Esophagus squamous epithelium (tissue), 4 donors: ENCODE measurements at regions not wholly inside any gene's neighbourhood (a gene's known extent, or its start where the extent isn't known, plus 50 kb on each side); places are given as distances from the start of the nearest gene placed in this dataset.

Experiments
- POLR2A ChIP-seq, 4 donors: fragments of 450-650 bp; IDR thresholded peaks; one replicate each; pipeline ENCODE4 v1.6.1; 2017; ENCODE audit warnings: antibody characterized with exemption in 4 of 4, mild to moderate bottlenecking in 4 of 4, moderate library complexity in 3 of 4
- TF ChIP-seq, protein P1 (sequence below), 6 experiments: fragments of 450-650 bp in 4 of 6; fragments of 200-600 bp in 2 of 6; sonication (generic) in 2 of 6; IDR thresholded peaks; one replicate each; pipeline ENCODE4 v1.5.1; 2016 to 2019; ENCODE audit warnings: antibody characterized with exemption in 6 of 6, mild to moderate bottlenecking in 4 of 6, moderate library complexity in 4 of 6

- no peak for TF ChIP-seq POLR2A (IDR thresholded peaks at IDR 0.05)
- TF ChIP-seq, protein P1, sequence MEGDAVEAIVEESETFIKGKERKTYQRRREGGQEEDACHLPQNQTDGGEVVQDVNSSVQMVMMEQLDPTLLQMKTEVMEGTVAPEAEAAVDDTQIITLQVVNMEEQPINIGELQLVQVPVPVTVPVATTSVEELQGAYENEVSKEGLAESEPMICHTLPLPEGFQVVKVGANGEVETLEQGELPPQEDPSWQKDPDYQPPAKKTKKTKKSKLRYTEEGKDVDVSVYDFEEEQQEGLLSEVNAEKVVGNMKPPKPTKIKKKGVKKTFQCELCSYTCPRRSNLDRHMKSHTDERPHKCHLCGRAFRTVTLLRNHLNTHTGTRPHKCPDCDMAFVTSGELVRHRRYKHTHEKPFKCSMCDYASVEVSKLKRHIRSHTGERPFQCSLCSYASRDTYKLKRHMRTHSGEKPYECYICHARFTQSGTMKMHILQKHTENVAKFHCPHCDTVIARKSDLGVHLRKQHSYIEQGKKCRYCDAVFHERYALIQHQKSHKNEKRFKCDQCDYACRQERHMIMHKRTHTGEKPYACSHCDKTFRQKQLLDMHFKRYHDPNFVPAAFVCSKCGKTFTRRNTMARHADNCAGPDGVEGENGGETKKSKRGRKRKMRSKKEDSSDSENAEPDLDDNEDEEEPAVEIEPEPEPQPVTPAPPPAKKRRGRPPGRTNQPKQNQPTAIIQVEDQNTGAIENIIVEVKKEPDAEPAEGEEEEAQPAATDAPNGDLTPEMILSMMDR (IDR thresholded peaks at IDR 0.05): no peak
Observed at GRCh38 chr5:27727254-27727653, 688.9 kb upstream of the CDH9 start.
